Astrocyte (in vitro differentiated cells and primary cell): ENCODE measurements at regions not wholly inside any gene's neighbourhood (a gene's known extent, or its start where the extent isn't known, plus 50 kb on each side); places are given as distances from the start of the nearest gene placed in this dataset.

Experiments
- CTCF ChIP-seq: IDR thresholded peaks from 2 replicates; pipeline ENCODE4 v1.5.1; 2011; ENCODE audit warnings: low read depth, mild to moderate bottlenecking, inconsistent platforms, low read length, moderate library complexity; ENCODE audit not compliant: insufficient read depth
- EZH2 ChIP-seq: IDR thresholded peaks from 2 replicates; pipeline ENCODE4 v1.6.1; 2012; ENCODE audit warnings: mild to moderate bottlenecking, low read length, inconsistent platforms; ENCODE audit not compliant: insufficient read depth

GRCh38 chr7:128591705-128592104 is 80.4 kb upstream of the GARIN1A start:
- TF ChIP-seq CTCF (no peak), EZH2 (no peak)
